ENCODE measurements at regions not wholly inside any gene's neighbourhood (a gene's known extent, or its start where the extent isn't known, plus 50 kb on each side); places are given as distances from the start of the nearest gene placed in this dataset.
A peak's percentile ranks its signal among the peaks of the same experiment; 100 is the strongest.
"Not testable (repeated sequence)": the region's sequence is repeated elsewhere in the genome, so short reads cannot be mapped to it uniquely, and the experiment has no call there.

GRCh38 chr13:104645786-104646185 lies 1579.6 kb upstream of the SLC10A2 start:
- no peak for DNase-seq

- no peak for DNase-seq
Measured at GRCh38 chr13:104641309-104641708, 1575.1 kb upstream of the SLC10A2 start.

GRCh38 chr13:104635879-104636278 lies 1569.7 kb upstream of the SLC10A2 start:
- DNase-seq, result no peak

DNA sequence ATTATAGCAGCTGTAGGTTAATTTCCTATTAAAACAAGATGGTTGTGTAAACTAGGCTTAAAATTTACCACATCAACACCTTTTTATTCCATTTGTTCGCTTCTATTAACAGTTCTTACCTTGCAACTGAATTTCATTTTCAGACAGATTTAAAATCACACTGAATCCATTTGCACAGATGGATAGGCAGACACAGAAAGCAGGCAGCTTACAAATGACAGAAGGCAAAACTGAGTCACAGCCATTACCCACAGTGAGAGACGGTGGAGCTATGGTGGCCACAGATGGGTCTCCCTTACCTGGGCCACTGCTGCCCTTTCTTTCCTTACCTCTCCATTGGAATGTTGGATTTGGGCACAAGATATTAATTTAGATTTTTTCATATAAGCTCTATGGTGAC lies 1567.8 kb upstream of the SLC10A2 start:
- no peak for DNase-seq

- peak; percentile 78 to 85 for DNase-seq
Measured at GRCh38 chr13:104632736-104633135, 1566.5 kb upstream of the SLC10A2 start.

DNA sequence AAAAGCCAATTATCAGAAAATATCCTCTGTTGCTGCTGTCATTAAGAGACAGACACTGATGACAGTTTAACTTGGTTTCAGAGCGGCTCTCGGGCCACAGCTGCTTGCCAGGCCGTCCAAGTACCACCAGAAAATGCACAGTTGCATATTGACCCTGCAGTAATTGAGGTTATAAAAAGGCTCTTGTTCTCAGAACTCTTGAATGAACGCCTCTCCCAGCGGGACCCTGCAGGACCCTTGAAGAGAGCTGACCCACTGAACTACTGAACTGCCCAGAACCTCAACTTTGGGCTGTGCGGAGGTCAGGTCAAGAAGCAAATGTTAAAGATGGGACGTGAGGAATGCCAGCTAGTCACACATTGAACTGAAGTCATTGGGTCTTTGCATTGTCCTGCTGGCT lies 1559.0 kb upstream of the SLC10A2 start:
- DNase-seq, result no peak

- no peak for DNase-seq
Measured at GRCh38 chr13:104616990-104617389, 1550.8 kb upstream of the SLC10A2 start.

- no peak for DNase-seq
Measured at GRCh38 chr13:104614361-104615145, 1548.3 kb upstream of the SLC10A2 start.

DNA sequence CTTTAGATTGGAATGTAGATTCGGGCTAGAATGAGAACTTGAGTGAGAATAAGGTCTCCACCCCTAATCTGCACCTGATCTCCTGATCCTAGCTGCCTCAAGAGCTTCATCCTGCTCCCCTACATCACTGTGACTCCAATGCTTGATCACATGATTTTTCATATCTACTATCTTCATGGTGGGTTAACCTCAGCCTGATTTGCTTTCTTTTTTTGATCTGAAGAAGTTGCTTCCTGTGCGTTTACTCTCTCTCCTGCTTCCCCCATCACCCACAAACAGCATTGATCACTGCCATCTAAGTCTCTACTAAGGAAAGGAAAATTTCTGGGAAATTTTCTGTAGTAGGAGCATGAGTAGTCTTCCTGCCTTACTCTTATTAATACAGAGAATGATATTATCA lies 1542.1 kb upstream of the SLC10A2 start:
- DNase-seq, result no peak

DNA sequence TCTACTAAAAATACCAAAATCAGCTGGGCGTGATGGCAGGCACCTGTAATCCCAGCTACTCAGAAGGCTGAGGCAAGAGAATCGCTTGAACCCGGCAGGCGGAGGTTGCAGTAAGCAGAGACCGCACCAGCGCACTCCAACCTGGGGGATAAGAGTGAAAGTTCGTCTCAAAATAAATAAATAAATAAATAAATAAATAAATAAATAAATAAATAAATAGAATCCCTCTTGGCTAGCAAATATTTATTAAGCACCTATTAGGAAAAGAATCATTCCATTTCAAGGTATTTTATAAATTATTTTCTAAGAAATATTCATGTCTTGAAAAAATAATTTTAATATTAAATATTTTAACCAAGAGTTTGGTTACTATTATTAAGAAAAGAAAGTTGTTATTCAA lies 1539.2 kb upstream of the SLC10A2 start:
- not testable (repeated sequence) for DNase-seq

GRCh38 chr13:104597546-104598180 lies 1531.4 kb upstream of the SLC10A2 start:
- peak in 1 of 2 experiments; percentile 14 for DNase-seq

DNA sequence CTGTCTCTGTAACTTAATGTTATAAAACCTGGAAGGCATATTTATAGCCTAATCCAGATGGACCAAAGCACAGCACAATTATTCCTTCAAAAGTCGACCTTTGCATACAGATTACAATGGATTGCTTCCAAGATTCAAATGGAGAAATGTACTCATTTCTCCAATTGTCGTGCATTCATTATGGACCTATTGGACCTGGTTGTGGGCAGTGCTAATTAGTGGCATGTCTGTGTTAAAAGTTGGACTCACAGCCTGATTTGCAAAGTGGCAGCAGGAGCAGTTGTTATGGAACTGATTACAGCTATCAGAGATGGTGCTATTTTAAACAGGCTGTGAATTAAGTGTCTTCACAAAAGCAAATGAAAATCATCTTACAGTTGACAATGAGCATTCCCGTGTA lies 1529.3 kb upstream of the SLC10A2 start:
- DNase-seq, result no peak

DNA sequence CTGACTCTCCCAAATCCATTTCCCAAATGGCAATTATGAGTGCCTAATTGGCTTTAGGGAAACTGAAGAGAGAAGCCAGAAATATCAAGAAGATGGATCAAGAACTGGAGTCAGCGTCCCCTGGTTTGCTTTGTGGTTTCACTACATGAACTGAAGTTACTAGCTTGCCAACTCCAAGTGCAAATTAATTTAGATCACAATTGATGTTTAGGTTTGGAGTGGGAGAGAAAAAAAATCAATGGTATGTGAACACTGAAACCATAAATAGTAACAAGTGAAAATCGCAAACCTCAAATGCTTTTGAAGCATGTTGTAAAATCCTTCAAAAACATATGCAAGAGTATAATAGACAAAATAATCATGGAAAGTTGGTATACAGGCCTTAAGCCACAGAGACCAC lies 1528.6 kb upstream of the SLC10A2 start:
- DNase-seq, result no peak

DNA sequence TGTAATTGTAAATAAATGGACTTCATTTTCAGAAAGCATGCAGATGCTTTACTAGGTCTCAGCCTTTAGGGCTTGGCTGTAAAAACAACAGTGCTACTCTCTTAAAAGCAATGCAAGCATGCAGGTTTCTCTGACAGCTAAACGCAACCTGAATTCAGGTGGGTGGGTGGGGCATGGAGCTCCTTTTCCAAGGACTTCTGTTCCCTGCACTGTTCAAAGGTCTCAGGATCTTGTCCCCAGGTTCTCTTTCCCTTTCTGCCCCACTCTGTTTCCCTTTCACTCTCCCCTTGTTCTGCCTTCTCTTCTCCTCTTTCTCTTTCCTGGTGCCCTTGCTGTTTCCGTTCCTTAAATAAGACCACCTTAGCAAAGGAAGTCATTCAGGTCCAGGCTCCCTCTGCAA lies 1527.5 kb upstream of the SLC10A2 start:
- DNase-seq, result no peak

GRCh38 chr13:104593251-104593576 lies 1527.0 kb upstream of the SLC10A2 start:
- DNase-seq, result no peak

GRCh38 chr13:104592545-104593250 lies 1526.5 kb upstream of the SLC10A2 start:
- no peak for DNase-seq

DNA sequence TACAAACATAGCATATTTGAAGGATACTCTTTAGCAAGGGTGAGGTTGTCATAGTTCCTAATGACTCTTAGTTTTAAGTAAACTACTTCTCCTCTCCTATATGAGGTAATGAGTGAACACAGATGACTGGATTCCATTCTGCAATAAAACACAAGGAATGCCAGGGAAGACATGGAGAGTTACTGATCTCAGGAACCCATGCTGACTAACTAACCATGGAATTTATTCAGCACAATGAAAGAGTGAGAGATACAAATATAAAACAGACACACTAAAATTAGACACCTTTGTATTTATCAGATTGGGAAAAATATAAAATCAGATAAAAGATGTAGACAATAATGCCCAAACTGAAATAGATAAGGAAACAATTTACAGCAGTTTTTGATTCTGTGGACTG lies 1525.9 kb upstream of the SLC10A2 start:
- DNase-seq, result no peak

DNA sequence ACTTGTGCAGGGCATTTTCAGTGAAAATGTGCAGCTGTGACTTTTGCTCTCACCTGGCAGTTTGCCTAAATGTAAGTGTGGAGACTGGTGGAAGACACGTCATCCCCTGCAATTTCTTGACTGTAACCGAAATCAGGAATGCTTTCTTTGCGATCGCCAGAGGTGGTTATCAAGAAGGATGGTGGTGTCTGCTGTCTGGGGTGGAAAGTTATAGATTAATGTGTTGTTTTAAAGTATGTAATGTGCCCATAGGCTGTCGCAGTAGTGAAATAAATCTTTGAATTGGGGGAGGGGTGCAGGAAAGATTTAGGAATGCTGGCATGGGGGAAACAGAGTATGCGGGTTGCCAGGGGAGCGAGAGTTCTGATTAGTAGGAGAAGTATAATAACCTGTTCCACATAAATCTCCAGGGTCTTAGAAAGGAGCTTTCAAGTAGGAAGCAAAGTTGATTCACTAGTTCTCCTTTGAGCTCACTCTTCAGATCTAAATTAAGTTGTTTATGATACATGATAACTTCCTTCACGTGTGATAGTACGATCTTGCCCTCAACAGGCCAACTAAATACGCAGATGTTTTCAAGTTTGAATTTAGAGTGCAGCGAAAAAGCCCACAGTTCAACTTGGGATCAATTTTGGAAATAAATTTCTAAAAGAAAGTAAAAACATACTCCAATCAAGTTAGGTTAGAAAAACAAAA lies 1520.0 kb upstream of the SLC10A2 start:
- DNase-seq, result no peak

DNA sequence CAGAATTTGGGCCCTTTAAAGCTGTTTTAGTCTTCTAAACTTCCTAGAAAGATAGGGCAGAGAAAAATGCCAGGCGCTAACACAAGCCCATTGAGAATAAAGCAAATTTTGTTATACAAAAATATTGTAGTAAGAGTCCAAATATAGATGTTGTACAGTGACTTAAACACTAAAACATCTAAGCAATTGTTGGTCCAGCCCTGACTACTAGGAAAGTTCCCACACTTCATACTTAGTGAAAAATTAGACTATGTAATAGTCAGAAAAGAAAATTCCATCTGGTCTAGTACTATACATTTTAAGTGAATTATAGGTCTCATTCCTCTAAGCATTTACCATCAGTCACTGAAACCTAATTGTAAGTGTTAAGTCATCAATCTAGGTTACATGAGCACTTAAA lies 1518.3 kb upstream of the SLC10A2 start:
- no peak for DNase-seq

GRCh38 chr13:104580931-104581330 lies 1514.7 kb upstream of the SLC10A2 start:
- no peak for DNase-seq

DNA sequence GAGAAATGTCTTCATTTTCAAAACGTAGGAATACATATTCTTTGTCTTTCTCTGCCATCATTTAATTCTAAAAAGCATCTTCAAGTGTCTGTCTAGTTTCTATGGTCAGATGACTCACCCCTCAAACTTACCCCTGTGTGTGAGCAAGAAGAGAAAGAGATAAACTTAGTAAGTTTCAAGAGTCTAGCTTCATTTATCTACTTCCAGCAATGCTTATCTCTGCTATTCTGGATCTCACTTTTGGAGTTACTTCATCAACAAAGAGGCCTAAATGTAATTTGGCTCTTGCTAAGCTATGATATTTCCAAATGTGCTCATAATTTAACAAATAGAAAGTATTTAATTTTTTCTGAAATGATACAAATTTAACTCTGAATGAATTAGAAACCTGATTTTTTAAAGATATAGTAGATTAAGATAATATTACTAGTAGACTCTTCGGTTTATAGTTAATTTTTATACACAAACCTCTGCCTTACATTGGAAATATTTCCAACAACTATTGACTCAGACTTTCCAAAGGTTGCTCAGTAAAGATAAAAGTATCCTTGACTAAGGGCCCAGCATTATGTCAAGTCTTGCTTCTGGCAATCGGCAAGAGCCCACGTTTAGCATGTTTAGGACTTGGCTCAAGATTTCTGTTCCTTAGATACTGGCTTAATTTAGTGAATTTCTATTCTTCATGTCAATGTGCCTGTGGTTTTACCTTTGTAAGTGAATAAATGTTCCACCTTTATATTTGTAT lies 1511.0 kb upstream of the SLC10A2 start:
- DNase-seq, result no peak

- no peak for DNase-seq
Measured at GRCh38 chr13:104571893-104572229, 1505.6 kb upstream of the SLC10A2 start.
